ENCODE measurements at regions not wholly inside any gene's neighbourhood (a gene's known extent, or its start where the extent isn't known, plus 50 kb on each side); places are given as distances from the start of the nearest gene placed in this dataset.

DNA sequence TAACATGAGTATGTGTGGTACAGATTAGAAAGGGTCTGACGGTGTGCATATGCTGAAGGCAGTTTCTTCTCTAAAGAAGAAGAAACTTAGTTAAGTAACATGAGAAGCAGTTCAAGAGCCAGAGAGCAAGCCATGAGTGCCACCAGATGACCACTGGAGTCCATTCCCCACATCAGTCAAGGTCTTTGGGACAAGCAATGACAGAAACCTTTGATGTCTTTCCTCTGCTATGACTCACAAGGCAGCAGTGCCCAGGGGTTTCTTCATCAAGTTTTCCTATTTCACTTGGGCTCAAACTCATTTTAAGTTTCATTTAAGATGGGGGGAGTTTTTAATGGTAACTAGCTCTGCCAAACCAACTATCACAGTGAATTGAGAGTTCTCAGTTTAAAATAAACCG, 303.8 kb upstream of the TBX18 start:
- H3K4me3 ChIP-seq, result no peak overlapping the region
- FAIRE-seq, result no peak
- DNase-seq, result no peak
- peaks cover 0 to 7% (median 0%) of the 10 kb centered on the region in 3 donors for H3K4me1 ChIP-seq
- H3K36me3 ChIP-seq, result no peaks in the 10 kb centered on the region
- 66 to 68% methylated on average over 2 of the region's 2 CpGs for WGBS, 2 donors
- no peak overlapping the region for H3K27ac ChIP-seq
- H3K9me3 ChIP-seq, result no peaks in the 10 kb centered on the region
- ATAC-seq, result no peak
- intact Hi-C loops (cut with DNase I), result no loop called here
- TF ChIP-seq, protein P1, sequence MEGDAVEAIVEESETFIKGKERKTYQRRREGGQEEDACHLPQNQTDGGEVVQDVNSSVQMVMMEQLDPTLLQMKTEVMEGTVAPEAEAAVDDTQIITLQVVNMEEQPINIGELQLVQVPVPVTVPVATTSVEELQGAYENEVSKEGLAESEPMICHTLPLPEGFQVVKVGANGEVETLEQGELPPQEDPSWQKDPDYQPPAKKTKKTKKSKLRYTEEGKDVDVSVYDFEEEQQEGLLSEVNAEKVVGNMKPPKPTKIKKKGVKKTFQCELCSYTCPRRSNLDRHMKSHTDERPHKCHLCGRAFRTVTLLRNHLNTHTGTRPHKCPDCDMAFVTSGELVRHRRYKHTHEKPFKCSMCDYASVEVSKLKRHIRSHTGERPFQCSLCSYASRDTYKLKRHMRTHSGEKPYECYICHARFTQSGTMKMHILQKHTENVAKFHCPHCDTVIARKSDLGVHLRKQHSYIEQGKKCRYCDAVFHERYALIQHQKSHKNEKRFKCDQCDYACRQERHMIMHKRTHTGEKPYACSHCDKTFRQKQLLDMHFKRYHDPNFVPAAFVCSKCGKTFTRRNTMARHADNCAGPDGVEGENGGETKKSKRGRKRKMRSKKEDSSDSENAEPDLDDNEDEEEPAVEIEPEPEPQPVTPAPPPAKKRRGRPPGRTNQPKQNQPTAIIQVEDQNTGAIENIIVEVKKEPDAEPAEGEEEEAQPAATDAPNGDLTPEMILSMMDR (IDR thresholded peaks at IDR 0.05), result no peak
- H3K27me3 ChIP-seq, result no peaks in the 10 kb centered on the region

DNA sequence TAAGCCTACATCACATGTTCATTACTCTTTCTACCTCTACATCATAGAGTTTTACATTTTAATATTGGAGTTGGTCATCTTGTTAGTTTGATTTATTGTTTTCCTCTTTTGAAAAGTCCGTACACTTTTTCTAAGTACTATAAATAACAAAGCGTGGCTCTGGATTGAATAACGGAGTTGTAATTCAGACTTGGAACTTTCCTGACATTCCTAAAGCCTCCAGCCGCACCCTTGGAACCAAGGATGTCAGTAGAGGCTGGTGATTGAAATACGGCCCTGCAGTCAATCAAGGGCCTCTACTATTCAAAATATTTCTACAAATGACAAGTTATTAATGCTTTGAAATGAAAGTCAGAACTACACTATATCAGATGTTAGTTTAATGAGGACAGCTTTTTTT, 301.9 kb upstream of the TBX18 start:
- Histone ChIP-seq H3K4me3 (no peak overlapping the region), H3K36me3 (no peaks in the 10 kb centered on the region), H3K4me1 (peaks cover 0 to 7% (median 0%) of the 10 kb centered on the region in 3 donors), H3K9me3 (no peaks in the 10 kb centered on the region), H3K27ac (no peak overlapping the region), H3K27me3 (no peaks in the 10 kb centered on the region)
- 54 to 56% methylated on average over 5 of the region's 5 CpGs for WGBS, 2 donors
- intact Hi-C loops (cut with DNase I), result no loop called here
- FAIRE-seq (no peak), ATAC-seq (no peak), DNase-seq (no peak)
- TF ChIP-seq, protein P1 (IDR thresholded peaks at IDR 0.05), result no peak

DNA sequence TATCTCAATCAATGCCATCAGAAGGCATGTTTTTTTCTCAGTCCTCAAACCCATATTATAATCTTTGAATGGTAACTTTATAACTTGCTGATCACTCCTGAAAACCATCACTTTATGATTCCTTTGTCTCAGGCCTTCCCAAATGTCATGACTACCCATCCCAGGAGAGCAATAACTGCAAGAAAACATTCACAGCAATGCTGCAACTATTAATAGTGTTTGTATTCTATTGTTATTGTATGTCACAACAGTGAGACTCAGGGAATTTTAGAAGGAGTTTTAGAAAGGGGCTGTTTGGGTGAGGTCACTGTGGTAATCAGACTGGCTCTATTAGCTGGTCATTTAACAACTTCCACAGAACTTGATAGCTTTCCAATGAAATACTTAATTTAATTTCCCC, 301.4 kb upstream of the TBX18 start:
- H3K36me3 ChIP-seq, result no peaks in the 10 kb centered on the region
- no peaks in the 10 kb centered on the region for H3K9me3 ChIP-seq
- H3K27me3 ChIP-seq, result no peaks in the 10 kb centered on the region
- ATAC-seq (no peak), FAIRE-seq (no peak), DNase-seq (no peak)
- TF ChIP-seq, protein P1 (IDR thresholded peaks at IDR 0.05), result no peak
- H3K4me3 ChIP-seq, result no peak overlapping the region
- no peak overlapping the region for H3K27ac ChIP-seq
- H3K4me1 ChIP-seq, result peaks cover 0 to 7% (median 0%) of the 10 kb centered on the region in 3 donors
- intact Hi-C loops (cut with DNase I), result no loop called here

DNA sequence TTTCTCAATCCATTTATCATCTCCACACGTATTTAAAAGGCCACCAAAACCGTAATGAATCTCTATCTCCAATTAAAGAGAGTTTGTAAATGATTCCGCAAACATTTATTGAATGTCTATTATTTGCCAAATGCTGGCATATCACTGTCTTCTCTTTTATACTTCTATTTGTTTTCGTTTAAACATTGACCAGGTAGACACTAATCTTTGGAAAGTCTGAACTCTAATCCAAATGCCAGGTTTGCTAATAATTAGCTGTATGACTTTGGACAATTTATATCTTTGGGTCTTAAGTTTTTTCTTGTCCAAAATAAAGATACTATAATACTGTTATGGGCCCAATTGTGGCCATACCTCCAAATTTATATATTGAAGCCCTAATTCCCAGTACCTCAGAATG, 299.2 kb upstream of the TBX18 start:
- TF ChIP-seq, protein P1 (IDR thresholded peaks at IDR 0.05), result no peak
- Histone ChIP-seq H3K4me3 (no peak overlapping the region), H3K36me3 (no peaks in the 10 kb centered on the region), H3K9me3 (no peaks in the 10 kb centered on the region), H3K27me3 (no peaks in the 10 kb centered on the region), H3K27ac (no peak overlapping the region), H3K4me1 (peaks cover 0 to 7% (median 0%) of the 10 kb centered on the region in 3 donors)
- ATAC-seq (no peak), FAIRE-seq (no peak), DNase-seq (no peak)
- intact Hi-C loops (cut with DNase I), result no loop called here
- WGBS, 2 donors, result 9 to 14% methylated on average over 4 of the region's 4 CpGs

DNA sequence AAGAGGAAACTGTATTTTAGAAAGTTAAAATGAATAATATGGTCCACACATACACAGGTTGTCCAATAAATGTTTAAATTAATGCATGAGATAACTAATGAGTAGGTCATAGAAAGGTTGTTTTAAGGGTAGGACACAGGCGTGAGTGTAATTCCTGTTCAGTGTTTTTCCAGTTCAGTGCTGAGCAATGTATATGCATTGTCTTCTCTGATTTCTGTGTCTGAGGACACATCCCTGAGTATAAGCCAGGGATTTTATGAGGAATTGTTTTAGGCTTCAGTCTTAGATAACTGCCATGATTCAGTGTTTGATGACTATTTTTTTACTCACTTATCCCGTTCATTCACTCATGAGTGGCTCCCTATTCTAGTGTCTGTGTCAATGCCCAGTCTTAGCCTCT, 298.5 kb upstream of the TBX18 start:
- 48 to 67% methylated on average over 2 of the region's 2 CpGs for WGBS, 2 donors
- FAIRE-seq, result no peak
- TF ChIP-seq, protein P1 (IDR thresholded peaks at IDR 0.05), result no peak
- Histone ChIP-seq H3K4me3 (no peak overlapping the region), H3K9me3 (no peaks in the 10 kb centered on the region), H3K36me3 (no peaks in the 10 kb centered on the region), H3K4me1 (peaks cover 0 to 7% (median 0%) of the 10 kb centered on the region in 3 donors), H3K27ac (no peak overlapping the region), H3K27me3 (no peaks in the 10 kb centered on the region)
- no peak for DNase-seq
- intact Hi-C loops (cut with DNase I), result no loop called here
- no peak for ATAC-seq
